ENCODE measurements at regions not wholly inside any gene's neighbourhood (a gene's known extent, or its start where the extent isn't known, plus 50 kb on each side); places are given as distances from the start of the nearest gene placed in this dataset.

DNA sequence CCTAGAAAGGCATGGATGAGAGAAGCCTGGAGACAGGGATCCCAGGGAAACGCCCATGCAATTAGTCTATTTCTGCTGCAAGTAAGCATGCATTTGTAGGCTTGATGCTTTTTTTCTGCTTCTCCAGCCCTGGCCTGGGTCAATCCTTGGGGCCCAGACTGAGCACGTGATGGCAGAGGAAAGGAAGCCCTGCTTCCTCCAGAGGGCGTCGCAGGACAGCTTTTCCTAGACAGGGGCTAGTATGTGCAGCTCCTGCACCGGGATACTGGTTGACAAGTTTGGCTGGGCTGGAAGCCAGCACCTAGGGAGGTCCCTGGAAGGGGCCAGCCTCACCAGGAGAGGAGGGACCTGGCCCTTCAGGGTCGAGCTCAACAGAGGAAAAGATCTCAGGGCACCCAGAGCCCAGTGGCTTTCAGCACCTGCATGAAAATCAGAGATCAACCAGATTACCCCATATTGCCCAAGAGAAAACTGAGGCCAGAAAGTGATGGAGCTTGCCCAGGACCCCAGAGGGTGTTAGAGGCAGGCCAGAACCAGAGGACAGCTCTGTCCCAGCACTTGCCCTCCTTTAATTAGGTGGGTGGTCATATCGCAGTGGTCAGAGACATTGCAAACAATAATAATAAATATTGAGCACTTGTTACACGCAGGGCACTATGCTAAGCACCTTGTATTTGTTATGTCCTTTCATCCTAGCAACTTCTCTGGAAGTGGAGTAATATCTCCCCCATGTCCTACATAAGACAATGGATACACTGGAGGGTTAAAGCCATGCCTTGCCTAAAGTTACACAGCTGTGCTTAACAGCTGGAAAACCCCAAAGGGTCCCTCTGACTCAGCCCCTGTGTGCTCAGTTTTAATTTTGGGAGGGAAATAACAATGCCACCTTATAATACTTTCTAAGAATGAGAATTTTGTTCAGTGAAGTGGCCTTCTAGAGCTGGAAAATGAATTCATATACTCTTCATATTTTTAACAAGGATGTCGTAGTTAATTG is 67.1 kb downstream of the KLF4 start:
- Histone ChIP-seq H3K4me3 (no peak overlapping the region), H3K27ac (no peak overlapping the region), H3K27me3 (no peaks in the 10 kb centered on the region), H3K4me1 (peaks cover 0 to 7% of the 10 kb centered on the region in 2 donors), H3K36me3 (no peaks in the 10 kb centered on the region), H3K9me3 (no peaks in the 10 kb centered on the region)
- intact Hi-C loops (cut with DNase I): loop anchor here (5.0 kb wide), 1 partner anchor 1340 kb away; no protein-coding TSS in a partner anchor
- peak in 1 of 2 donors; percentile 77 for DNase-seq (ENCODE audit: low spot score in 2 of 2)
- TF ChIP-seq, protein P1, sequence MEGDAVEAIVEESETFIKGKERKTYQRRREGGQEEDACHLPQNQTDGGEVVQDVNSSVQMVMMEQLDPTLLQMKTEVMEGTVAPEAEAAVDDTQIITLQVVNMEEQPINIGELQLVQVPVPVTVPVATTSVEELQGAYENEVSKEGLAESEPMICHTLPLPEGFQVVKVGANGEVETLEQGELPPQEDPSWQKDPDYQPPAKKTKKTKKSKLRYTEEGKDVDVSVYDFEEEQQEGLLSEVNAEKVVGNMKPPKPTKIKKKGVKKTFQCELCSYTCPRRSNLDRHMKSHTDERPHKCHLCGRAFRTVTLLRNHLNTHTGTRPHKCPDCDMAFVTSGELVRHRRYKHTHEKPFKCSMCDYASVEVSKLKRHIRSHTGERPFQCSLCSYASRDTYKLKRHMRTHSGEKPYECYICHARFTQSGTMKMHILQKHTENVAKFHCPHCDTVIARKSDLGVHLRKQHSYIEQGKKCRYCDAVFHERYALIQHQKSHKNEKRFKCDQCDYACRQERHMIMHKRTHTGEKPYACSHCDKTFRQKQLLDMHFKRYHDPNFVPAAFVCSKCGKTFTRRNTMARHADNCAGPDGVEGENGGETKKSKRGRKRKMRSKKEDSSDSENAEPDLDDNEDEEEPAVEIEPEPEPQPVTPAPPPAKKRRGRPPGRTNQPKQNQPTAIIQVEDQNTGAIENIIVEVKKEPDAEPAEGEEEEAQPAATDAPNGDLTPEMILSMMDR (IDR thresholded peaks at IDR 0.05): peak; percentile 27 to 49 (median 31)

DNA sequence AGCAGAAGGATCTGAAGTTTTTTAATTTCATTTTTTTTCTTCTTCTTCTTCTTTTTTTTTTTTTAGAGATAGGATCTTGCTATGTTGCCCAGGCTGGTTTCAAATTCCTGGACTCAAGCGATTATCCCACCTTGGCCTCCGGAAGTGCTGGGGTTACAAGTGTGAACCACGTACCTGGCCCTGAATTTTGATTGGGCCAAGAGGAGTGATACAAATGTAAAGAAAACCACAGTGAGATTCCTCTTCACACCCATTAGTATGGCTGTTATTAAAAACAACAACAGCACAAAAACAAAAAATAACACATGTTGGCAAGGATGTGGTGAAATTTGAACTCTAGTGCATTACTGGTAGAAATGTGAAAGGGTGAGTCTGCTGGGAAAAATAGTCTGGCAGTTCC is 79.1 kb downstream of the KLF4 start:
- DNase-seq (ENCODE audit: low spot score in 2 of 2): no peak
- intact Hi-C loops (cut with DNase I): no loop called here
- Histone ChIP-seq H3K27ac (no peak overlapping the region), H3K36me3 (no peaks in the 10 kb centered on the region), H3K4me3 (no peak overlapping the region), H3K9me3 (no peaks in the 10 kb centered on the region), H3K4me1 (no peaks in the 10 kb centered on the region), H3K27me3 (no peaks in the 10 kb centered on the region)
- TF ChIP-seq, protein P1 (IDR thresholded peaks at IDR 0.05): no peak

DNA sequence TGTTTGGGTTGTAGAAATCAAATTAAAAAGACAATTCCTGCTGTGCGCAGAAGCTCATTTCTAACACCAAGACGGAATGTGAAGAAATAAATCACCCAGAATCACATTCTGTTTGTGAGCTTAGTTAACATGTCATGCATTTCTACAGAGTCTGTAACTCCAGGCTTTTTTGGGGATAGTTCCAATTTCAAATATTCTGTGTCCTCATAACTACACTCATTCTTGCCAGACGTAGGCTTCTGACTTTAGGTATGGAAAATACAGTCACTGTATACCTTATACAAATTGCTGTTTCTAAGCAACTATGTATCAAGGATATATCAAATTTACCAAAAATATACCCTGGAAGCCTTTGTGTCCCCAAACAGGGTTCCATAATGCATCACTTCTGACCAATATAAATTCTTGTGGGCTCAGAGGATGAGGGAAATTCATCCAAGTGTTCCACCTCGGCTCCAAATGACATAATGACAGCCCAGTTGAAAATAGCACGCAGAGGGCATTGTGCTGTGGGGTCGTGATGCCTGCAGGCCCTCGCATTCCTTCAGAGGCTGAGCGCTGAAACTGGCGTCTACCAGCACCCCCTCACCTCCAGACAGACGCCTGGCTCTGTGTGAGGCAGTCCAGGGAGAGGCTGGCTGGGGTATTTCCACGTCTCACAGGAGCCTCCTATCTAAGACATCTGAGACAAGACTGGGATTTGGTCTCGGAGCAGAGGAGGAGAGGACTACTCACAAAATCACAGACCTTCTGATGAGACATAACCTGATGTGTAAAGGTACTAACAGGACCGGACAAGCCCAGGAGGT is 79.8 kb downstream of the KLF4 start:
- H3K4me3 ChIP-seq: no peak overlapping the region
- H3K9me3 ChIP-seq: no peaks in the 10 kb centered on the region
- no peak overlapping the region for H3K27ac ChIP-seq
- DNase-seq (ENCODE audit: low spot score in 2 of 2): no peak
- H3K27me3 ChIP-seq: no peaks in the 10 kb centered on the region
- TF ChIP-seq, protein P1 (IDR thresholded peaks at IDR 0.05): no peak
- no peaks in the 10 kb centered on the region for H3K4me1 ChIP-seq
- H3K36me3 ChIP-seq: no peaks in the 10 kb centered on the region
- intact Hi-C loops (cut with DNase I): no loop called here

DNA sequence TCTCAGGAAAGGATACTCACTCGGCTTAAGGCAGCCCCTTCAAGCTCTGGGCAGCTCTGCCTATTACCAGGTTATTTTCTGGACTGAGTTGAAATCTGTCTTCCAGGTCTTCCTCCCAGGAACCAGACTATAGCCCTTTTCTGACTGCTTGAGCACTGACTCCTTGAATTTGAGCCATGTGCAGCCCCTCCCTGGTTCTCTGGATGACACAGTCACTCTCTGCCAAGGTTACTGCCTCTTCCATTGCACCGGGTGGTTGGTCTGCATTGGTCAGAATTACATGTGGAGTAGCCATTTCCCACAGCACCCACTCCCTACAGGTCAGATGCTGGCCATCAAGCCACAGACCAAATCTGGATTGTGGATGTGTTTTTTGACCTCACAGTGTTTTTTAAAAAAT is 81.9 kb downstream of the KLF4 start:
- Histone ChIP-seq H3K27ac (no peak overlapping the region), H3K4me1 (no peaks in the 10 kb centered on the region), H3K9me3 (no peaks in the 10 kb centered on the region), H3K27me3 (no peaks in the 10 kb centered on the region), H3K4me3 (no peak overlapping the region), H3K36me3 (no peaks in the 10 kb centered on the region)
- TF ChIP-seq, protein P1 (IDR thresholded peaks at IDR 0.05): no peak
- intact Hi-C loops (cut with DNase I): no loop called here
- no peak for DNase-seq (ENCODE audit: low spot score in 2 of 2)

DNA sequence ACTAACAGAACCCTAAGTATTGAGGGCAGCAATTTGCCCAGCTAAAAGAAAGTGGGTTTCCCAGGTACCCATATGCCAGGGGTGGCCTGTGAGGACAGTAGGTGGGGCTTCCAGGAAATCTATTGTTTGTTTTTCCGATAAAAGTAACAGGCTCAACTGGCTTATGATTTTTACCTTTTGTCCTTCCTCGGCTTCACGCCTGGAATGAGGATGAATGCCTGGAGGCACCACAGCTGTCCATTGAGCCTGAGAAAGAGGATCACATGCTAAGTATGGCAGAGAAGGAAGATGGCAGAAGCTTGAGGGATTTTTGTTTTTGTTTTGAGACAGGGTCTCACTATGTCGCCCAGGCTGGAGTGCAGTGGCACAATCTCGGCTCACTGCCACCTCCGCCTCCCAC is 84.1 kb downstream of the KLF4 start:
- H3K27ac ChIP-seq: no peak overlapping the region
- intact Hi-C loops (cut with DNase I): no loop called here
- TF ChIP-seq, protein P1 (IDR thresholded peaks at IDR 0.05): no peak
- no peaks in the 10 kb centered on the region for H3K4me1 ChIP-seq
- H3K36me3 ChIP-seq: no peaks in the 10 kb centered on the region
- H3K9me3 ChIP-seq: no peaks in the 10 kb centered on the region
- H3K4me3 ChIP-seq: no peak overlapping the region
- no peak for DNase-seq (ENCODE audit: low spot score in 2 of 2)
- H3K27me3 ChIP-seq: no peaks in the 10 kb centered on the region
